ENCODE measurements at regions not wholly inside any gene's neighbourhood (a gene's known extent, or its start where the extent isn't known, plus 50 kb on each side); places are given as distances from the start of the nearest gene placed in this dataset.

- Mint-ChIP-seq H3K27ac (no peak overlapping the region), H3K27me3 (ENCODE audit: low read depth) (no peaks in the 10 kb centered on the region), H3K4me3 (no peak overlapping the region), H3K36me3 (no peaks in the 10 kb centered on the region), H3K4me1 (peaks cover 12% of the 10 kb centered on the region), H3K9me3 (peaks cover 22% of the 10 kb centered on the region)
- TF ChIP-seq, protein P1, sequence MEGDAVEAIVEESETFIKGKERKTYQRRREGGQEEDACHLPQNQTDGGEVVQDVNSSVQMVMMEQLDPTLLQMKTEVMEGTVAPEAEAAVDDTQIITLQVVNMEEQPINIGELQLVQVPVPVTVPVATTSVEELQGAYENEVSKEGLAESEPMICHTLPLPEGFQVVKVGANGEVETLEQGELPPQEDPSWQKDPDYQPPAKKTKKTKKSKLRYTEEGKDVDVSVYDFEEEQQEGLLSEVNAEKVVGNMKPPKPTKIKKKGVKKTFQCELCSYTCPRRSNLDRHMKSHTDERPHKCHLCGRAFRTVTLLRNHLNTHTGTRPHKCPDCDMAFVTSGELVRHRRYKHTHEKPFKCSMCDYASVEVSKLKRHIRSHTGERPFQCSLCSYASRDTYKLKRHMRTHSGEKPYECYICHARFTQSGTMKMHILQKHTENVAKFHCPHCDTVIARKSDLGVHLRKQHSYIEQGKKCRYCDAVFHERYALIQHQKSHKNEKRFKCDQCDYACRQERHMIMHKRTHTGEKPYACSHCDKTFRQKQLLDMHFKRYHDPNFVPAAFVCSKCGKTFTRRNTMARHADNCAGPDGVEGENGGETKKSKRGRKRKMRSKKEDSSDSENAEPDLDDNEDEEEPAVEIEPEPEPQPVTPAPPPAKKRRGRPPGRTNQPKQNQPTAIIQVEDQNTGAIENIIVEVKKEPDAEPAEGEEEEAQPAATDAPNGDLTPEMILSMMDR (IDR thresholded peaks at IDR 0.05; ENCODE audit: unreplicated experiment), result no peak
- no peak for DNase-seq (ENCODE audit: low spot score in 2 of 2, unreplicated experiment in 2 of 2)
Measured at GRCh38 chr13:73331556-73331955, 272.8 kb downstream of the KLF5 start.

DNA sequence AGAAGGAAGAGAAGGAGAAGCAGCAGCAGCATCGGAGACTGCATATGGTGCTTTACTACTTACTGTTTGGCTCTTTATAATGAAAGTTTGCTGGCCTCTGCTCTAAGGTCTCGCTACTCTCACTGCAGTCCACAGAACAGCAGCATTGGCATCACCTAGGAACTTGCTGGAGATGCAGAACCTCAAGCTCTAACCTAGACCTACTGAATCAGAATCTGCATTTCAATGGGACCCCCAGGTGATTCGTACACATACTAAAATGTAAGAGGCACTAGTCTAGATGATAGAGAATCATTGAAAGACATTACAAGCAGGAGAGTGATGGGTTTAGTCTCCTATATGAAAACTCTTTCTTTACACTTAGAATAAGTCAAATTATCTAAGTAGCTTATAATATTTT lies 270.6 kb downstream of the KLF5 start:
- Mint-ChIP-seq H3K27me3 (ENCODE audit: low read depth) (no peaks in the 10 kb centered on the region), H3K4me3 (no peak overlapping the region), H3K9me3 (peaks cover 15% of the 10 kb centered on the region), H3K27ac (no peak overlapping the region), H3K4me1 (peaks cover 31% of the 10 kb centered on the region), H3K36me3 (no peaks in the 10 kb centered on the region)
- TF ChIP-seq, protein P1 (IDR thresholded peaks at IDR 0.05; ENCODE audit: unreplicated experiment), result no peak
- DNase-seq (ENCODE audit: low spot score in 2 of 2, unreplicated experiment in 2 of 2), result no peak

DNA sequence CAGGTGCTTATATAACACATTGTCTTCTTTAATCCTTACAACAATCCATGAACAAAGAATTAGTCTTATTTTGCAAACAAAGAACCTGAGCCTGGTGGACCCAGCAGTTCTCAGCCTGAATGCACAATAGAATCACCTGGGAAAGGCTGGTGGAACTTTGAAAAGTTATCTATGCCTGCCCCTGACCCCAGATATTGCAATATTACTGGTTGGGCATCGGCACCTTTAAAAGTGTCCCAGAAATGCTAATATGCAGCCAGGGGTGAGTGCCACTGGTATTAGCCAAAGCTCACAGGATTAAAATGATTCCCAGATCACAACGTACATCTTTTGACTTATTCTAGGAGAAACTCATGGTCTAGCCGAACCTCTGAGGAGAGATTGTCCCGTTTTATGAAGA lies 268.8 kb downstream of the KLF5 start:
- Mint-ChIP-seq H3K36me3 (no peaks in the 10 kb centered on the region), H3K9me3 (peaks cover 18% of the 10 kb centered on the region), H3K4me3 (no peak overlapping the region), H3K27me3 (ENCODE audit: low read depth) (no peaks in the 10 kb centered on the region), H3K27ac (no peak overlapping the region), H3K4me1 (peaks cover 31% of the 10 kb centered on the region)
- DNase-seq (ENCODE audit: low spot score in 2 of 2, unreplicated experiment in 2 of 2), result no peak
- TF ChIP-seq, protein P1 (IDR thresholded peaks at IDR 0.05; ENCODE audit: unreplicated experiment), result no peak

- Mint-ChIP-seq H3K4me1 (peaks cover 31% of the 10 kb centered on the region), H3K4me3 (no peak overlapping the region), H3K27me3 (ENCODE audit: low read depth) (no peaks in the 10 kb centered on the region), H3K36me3 (no peaks in the 10 kb centered on the region), H3K9me3 (peaks cover 7% of the 10 kb centered on the region), H3K27ac (peak overlapping the region; percentile 87)
- no peak for DNase-seq (ENCODE audit: low spot score in 2 of 2, unreplicated experiment in 2 of 2)
- TF ChIP-seq, protein P1 (IDR thresholded peaks at IDR 0.05; ENCODE audit: unreplicated experiment), result no peak
Measured at GRCh38 chr13:73325723-73326558, 267.1 kb downstream of the KLF5 start.

DNA sequence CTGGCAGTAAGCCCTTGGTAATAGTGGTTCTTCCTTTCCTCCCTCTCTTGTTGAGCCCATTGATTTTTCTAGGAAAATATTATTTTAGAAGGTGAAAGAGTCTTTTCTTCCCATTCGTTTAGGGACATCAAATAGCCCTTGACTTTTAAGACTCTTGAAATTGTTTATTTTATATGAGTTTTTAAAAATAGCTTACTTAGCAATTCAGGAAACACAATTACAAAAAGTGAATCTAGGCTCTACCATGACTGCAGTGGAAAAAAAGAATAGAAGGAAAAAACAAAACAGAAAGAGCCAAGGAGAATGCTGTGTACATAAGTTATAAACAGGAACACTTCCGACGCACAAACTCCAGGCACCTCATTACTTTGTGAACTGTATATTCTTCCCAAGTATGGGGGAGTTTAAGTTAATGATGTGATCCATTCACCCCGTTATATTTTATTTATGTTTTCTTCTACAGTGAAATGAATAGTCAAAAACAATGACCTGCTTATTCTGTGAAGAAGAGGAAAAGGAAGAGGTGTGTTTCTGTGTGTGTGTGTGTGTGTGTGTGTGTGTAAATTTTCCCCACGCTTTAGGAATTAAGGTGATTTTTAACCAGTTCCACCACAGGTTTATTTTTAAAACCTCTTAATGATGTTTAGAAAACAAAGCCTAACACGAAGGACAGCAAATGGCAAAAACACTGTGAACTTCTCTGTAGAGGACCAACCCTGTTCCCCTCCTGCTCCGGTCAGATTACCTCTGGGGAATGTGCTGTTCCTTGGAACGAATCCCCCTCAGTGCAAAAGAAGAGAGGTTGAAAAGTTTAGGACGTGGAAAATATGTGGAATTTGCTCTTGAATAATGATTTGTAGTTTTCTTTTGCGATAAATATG lies 266.3 kb downstream of the KLF5 start:
- Mint-ChIP-seq H3K4me3 (no peak overlapping the region), H3K4me1 (peaks cover 31% of the 10 kb centered on the region), H3K9me3 (peaks cover 3% of the 10 kb centered on the region)

More for the DNA sequence above, 266.3 kb downstream of the KLF5 start:
- Mint-ChIP-seq H3K27me3 (ENCODE audit: low read depth) (no peaks in the 10 kb centered on the region), H3K36me3 (no peaks in the 10 kb centered on the region), H3K27ac (peak overlapping the region; percentile 87)
- DNase-seq (ENCODE audit: low spot score in 2 of 2, unreplicated experiment in 2 of 2), result no peak
- TF ChIP-seq, protein P1 (IDR thresholded peaks at IDR 0.05; ENCODE audit: unreplicated experiment), result no peak

All from mesothelial cell of epicardium (in vitro differentiated cells).